ENCODE measurements at regions not wholly inside any gene's neighbourhood (a gene's known extent, or its start where the extent isn't known, plus 50 kb on each side); places are given as distances from the start of the nearest gene placed in this dataset.

DNA sequence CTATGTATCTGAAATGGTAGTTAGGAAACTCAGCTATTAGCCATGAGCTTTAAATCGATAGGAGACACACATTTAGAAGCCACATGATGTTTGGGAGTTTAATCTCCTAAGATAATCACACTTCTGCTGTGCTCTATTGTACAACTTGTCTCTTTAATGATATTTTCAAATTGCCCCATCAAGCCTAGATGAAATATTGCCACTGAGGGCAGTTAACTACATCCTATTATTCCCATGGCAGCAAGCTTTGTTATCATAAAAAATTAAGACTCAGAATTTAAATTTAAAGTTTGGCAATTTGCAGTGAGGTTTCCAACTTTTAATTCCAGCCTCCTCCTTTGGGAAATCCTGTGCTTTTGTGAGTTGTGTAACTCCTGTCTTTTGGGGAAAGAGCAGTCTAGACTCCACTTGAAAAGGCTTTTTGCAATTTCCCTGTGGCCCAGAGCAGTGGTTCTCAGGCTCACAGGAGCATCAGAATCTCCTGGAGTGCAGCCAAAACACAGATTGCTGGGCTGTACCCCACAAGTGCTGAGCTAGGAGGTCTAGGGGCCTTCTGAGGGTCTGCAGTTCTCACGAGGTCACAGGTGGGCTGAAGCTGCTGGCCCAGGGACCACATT lies 792.4 kb downstream of the QKI start (continued):
- TF ChIP-seq, protein P1, sequence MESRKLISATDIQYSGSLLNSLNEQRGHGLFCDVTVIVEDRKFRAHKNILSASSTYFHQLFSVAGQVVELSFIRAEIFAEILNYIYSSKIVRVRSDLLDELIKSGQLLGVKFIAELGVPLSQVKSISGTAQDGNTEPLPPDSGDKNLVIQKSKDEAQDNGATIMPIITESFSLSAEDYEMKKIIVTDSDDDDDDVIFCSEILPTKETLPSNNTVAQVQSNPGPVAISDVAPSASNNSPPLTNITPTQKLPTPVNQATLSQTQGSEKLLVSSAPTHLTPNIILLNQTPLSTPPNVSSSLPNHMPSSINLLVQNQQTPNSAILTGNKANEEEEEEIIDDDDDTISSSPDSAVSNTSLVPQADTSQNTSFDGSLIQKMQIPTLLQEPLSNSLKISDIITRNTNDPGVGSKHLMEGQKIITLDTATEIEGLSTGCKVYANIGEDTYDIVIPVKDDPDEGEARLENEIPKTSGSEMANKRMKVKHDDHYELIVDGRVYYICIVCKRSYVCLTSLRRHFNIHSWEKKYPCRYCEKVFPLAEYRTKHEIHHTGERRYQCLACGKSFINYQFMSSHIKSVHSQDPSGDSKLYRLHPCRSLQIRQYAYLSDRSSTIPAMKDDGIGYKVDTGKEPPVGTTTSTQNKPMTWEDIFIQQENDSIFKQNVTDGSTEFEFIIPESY (IDR thresholded peaks at IDR 0.05; ENCODE audit: extremely low read depth, insufficient replicate concordance, low read length) = no peak
- TF ChIP-seq CEBPB (IDR thresholded peaks at IDR 0.05; ENCODE audit: low read depth) (no peak), POLR2AphosphoS5 (IDR thresholded peaks at IDR 0.05; ENCODE audit: low read depth, low read length) (no peak), ELF1 (IDR thresholded peaks at IDR 0.05; ENCODE audit: borderline replicate concordance, low read depth) (no peak), ZFX (IDR thresholded peaks at IDR 0.05) (no peak), EGR1 (IDR thresholded peaks at IDR 0.05; ENCODE audit: low read depth) (no peak)
- TF ChIP-seq, protein P2, sequence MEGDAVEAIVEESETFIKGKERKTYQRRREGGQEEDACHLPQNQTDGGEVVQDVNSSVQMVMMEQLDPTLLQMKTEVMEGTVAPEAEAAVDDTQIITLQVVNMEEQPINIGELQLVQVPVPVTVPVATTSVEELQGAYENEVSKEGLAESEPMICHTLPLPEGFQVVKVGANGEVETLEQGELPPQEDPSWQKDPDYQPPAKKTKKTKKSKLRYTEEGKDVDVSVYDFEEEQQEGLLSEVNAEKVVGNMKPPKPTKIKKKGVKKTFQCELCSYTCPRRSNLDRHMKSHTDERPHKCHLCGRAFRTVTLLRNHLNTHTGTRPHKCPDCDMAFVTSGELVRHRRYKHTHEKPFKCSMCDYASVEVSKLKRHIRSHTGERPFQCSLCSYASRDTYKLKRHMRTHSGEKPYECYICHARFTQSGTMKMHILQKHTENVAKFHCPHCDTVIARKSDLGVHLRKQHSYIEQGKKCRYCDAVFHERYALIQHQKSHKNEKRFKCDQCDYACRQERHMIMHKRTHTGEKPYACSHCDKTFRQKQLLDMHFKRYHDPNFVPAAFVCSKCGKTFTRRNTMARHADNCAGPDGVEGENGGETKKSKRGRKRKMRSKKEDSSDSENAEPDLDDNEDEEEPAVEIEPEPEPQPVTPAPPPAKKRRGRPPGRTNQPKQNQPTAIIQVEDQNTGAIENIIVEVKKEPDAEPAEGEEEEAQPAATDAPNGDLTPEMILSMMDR (IDR thresholded peaks at IDR 0.05 in 2 of 3, conservative IDR thresholded peaks at IDR 0.05 in 1 of 3; ENCODE audit: borderline replicate concordance in 1 of 3, insufficient read depth in 1 of 3, low read depth in 2 of 3, low read length in 2 of 3) = no peak

DNA sequence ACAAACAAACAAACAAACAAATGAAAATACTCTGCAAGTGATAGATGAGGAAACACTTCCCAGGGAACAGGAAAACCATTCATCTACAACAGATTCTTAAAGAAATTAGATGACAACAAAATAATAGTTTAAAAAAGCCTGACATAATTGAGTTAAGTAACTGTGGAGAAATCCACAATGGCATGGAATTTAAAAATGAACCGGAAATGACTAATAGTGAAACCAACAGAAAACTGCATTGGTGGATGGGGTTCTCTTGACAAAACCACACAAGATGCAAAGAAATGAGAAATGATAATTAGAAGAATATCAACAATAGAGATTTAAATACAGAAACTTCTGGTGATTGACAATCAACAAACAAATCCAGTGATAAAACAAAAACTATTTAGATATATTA lies 785.6 kb downstream of the QKI start:
- Histone ChIP-seq H3K9ac (ENCODE audit: low read length) (no peak overlapping the region), H3K4me2 (ENCODE audit: low read length) (no peak overlapping the region), H3K27me3 (ENCODE audit: insufficient read depth, low read length) (no peaks in the 10 kb centered on the region), H2AFZ (ENCODE audit: low read depth, low read length, poor library complexity, severe bottlenecking) (no peak overlapping the region), H3K27ac (ENCODE audit: low read depth, low read length) (no peak overlapping the region), H3K4me1 (ENCODE audit: control insufficient read depth in 1 of 2, insufficient read depth in 2 of 2, low read length in 2 of 2) (no peaks in the 10 kb centered on the region), H3K9me3 (ENCODE audit: control insufficient read depth in 1 of 2, insufficient read depth in 1 of 2, low read depth in 1 of 2, low read length in 2 of 2) (peaks cover 0 to 3% of the 10 kb centered on the region in 2 experiments; a peak in 1 of 4 replicates), H4K20me1 (ENCODE audit: insufficient read depth) (no peaks in the 10 kb centered on the region), H3K79me2 (ENCODE audit: insufficient read depth, low read length) (no peaks in the 10 kb centered on the region), H3K4me3 (replicated peaks in 1 of 2; ENCODE audit: low read depth in 1 of 2, low read length in 2 of 2) (no peak overlapping the region), H3K9me2 (ENCODE audit: insufficient read depth) (no peaks in the 10 kb centered on the region), H3K36me3 (ENCODE audit: control insufficient read depth in 1 of 2, insufficient read depth in 2 of 2, low read length in 2 of 2) (no peaks in the 10 kb centered on the region)
- intact Hi-C loops (cut with micrococcal nuclease) = no loop called here
- TF ChIP-seq EZH2phosphoT487 (IDR thresholded peaks at IDR 0.05; ENCODE audit: borderline replicate concordance) (no peak), SRF (IDR thresholded peaks at IDR 0.05; ENCODE audit: low read depth) (no peak), CBX3 (IDR thresholded peaks at IDR 0.05; ENCODE audit: low read depth) (no peak), JUND (IDR thresholded peaks at IDR 0.05) (no peak), CEBPB (IDR thresholded peaks at IDR 0.05; ENCODE audit: low read depth) (no peak), EGR1 (IDR thresholded peaks at IDR 0.05; ENCODE audit: low read depth) (no peak), ZNF274 (IDR thresholded peaks at IDR 0.05; ENCODE audit: low read depth, low read length) (no peak), RAD21 (IDR thresholded peaks at IDR 0.05; ENCODE audit: low read depth) (no peak)
- TF ChIP-seq, protein P3, sequence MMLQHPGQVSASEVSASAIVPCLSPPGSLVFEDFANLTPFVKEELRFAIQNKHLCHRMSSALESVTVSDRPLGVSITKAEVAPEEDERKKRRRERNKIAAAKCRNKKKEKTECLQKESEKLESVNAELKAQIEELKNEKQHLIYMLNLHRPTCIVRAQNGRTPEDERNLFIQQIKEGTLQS (IDR thresholded peaks at IDR 0.05) = no peak
- TF ChIP-seq, protein P1 (IDR thresholded peaks at IDR 0.05; ENCODE audit: extremely low read depth, insufficient replicate concordance, low read length) = no peak
- no TSS peak for BruUV-seq (replicated peaks)
- ChIA-PET POLR2A (no interaction called here), RAD21 (ENCODE audit: low non-redundant PET in 1 of 2, low total read pairs in 2 of 2, uncharacterized antibody in 2 of 2, unreplicated experiment in 2 of 2) (no interaction called here), CTCF (no interaction called here)
- DNase-seq (ENCODE audit: low read depth, low spot score) (no peak), ATAC-seq (no peak)
